ENCODE measurements at regions not wholly inside any gene's neighbourhood (a gene's known extent, or its start where the extent isn't known, plus 50 kb on each side); places are given as distances from the start of the nearest gene placed in this dataset.

DNA sequence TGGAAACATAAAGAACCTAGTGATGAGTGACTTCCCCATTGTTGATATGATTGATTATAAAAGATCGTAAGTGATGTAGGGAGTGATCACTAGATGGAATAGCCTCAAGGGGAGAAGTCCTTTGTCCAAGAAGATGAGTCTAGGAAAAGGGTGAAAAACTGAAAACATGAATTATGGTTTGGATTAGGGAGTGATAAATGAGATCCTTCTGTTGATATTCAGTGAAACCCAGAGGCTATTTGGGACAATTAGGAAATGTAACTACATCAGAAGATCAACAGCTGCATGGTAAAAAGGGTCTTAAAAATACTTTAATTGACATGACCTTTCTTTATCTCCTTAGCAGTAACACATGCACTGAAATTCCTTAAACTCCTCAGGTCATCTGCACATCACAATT, 124.0 kb upstream of the UNC5C start:
- Histone ChIP-seq H3K9ac (ENCODE audit: low read length) (no peak overlapping the region), H3K27me3 (ENCODE audit: control insufficient read depth, insufficient read depth, low read length) (no peaks in the 10 kb centered on the region), H3K27ac (ENCODE audit: low read depth, low read length) (no peak overlapping the region), H3K4me3 (ENCODE audit: low read depth, low read length) (no peak overlapping the region), H3K9me3 (ENCODE audit: control insufficient read depth, insufficient read depth, low read depth, low read length) (no peaks in the 10 kb centered on the region), H3K4me1 (ENCODE audit: control insufficient read depth, insufficient read depth, low read length) (no peaks in the 10 kb centered on the region), H3K36me3 (ENCODE audit: control insufficient read depth, insufficient read depth, low read length) (no peaks in the 10 kb centered on the region)

- Histone ChIP-seq H3K4me1 (ENCODE audit: control insufficient read depth, insufficient read depth, low read length) (no peaks in the 10 kb centered on the region), H3K27ac (ENCODE audit: low read depth, low read length) (no peak overlapping the region), H3K27me3 (ENCODE audit: control insufficient read depth, insufficient read depth, low read length) (no peaks in the 10 kb centered on the region), H3K36me3 (ENCODE audit: control insufficient read depth, insufficient read depth, low read length) (no peaks in the 10 kb centered on the region), H3K9me3 (ENCODE audit: control insufficient read depth, insufficient read depth, low read depth, low read length) (peaks cover 12% of the 10 kb centered on the region), H3K9ac (ENCODE audit: low read length) (no peak overlapping the region), H3K4me3 (ENCODE audit: low read depth, low read length) (no peak overlapping the region)
These were observed 111.9 kb upstream of the UNC5C start for GRCh38 chr4:95660719-95661118.

DNA sequence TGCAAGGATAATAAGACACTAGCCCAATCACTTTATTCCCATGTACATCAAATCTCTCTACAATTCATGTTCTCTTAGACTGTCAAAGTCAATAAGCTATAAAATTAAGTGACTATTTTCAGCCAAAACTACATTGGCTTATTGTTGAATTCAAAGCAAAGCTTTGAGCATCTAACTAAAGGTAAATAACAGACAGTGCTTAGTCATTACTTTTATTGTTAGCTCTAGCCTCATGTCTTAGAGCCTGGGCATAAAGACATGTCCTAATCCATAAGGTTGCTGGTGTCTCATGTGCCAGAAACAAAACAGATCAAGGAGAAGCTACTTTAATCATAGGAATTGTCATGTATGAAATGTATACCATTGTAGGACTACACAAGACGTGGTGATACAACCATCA, 103.1 kb upstream of the UNC5C start:
- Histone ChIP-seq H3K36me3 (ENCODE audit: control insufficient read depth, insufficient read depth, low read length) (no peaks in the 10 kb centered on the region), H3K27ac (ENCODE audit: low read depth, low read length) (no peak overlapping the region), H3K9me3 (ENCODE audit: control insufficient read depth, insufficient read depth, low read depth, low read length) (no peaks in the 10 kb centered on the region), H3K4me3 (ENCODE audit: low read depth, low read length) (no peak overlapping the region), H3K9ac (ENCODE audit: low read length) (no peak overlapping the region), H3K27me3 (ENCODE audit: control insufficient read depth, insufficient read depth, low read length) (no peaks in the 10 kb centered on the region), H3K4me1 (ENCODE audit: control insufficient read depth, insufficient read depth, low read length) (no peaks in the 10 kb centered on the region)

DNA sequence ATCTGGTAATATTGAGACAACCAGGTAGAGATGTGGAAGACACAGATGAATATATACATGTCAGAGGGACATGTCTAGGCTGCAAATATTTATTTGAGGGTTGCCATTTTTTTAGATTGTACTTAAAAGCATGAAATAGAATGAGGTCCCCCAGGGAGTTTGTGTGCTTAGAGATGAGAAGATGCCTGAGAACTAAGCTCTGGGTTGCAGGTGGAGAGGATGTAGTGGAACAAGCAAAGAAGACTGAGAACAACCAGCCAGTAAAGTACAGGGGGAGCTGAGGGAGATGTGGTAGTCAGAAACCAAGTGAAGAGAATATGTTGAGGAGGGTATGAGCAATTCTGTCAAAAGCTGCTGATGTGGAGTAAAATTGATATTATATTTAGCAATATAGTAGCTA, 95.6 kb upstream of the UNC5C start:
- Histone ChIP-seq H3K27me3 (ENCODE audit: control insufficient read depth, insufficient read depth, low read length) (no peaks in the 10 kb centered on the region), H3K9ac (ENCODE audit: low read length) (no peak overlapping the region), H3K36me3 (ENCODE audit: control insufficient read depth, insufficient read depth, low read length) (no peaks in the 10 kb centered on the region), H3K4me1 (ENCODE audit: control insufficient read depth, insufficient read depth, low read length) (peaks cover 7% of the 10 kb centered on the region), H3K4me3 (ENCODE audit: low read depth, low read length) (no peak overlapping the region), H3K9me3 (ENCODE audit: control insufficient read depth, insufficient read depth, low read depth, low read length) (no peaks in the 10 kb centered on the region), H3K27ac (ENCODE audit: low read depth, low read length) (no peak overlapping the region)

DNA sequence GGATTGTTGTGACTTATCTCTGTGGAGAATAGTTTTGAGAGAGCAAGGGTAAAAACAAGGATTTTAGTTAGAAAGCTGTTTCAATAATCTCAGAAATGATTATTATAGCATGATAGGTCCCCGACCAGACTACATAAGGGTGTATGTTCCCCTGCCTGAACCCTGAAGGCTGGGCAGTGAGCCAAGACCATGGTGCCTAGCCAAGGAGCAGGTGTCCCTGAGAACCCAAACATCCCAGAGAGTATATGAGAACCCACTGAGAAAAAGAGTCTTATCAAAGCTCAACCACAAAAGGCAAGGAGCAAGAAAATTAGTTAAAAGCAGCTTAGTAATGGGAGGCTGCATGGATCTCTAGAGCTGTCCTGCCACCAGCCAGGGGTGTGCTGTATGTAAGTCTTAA, 94.9 kb upstream of the UNC5C start:
- Histone ChIP-seq H3K9me3 (ENCODE audit: control insufficient read depth, insufficient read depth, low read depth, low read length) (no peaks in the 10 kb centered on the region), H3K36me3 (ENCODE audit: control insufficient read depth, insufficient read depth, low read length) (no peaks in the 10 kb centered on the region), H3K27ac (ENCODE audit: low read depth, low read length) (no peak overlapping the region), H3K4me3 (ENCODE audit: low read depth, low read length) (no peak overlapping the region), H3K4me1 (ENCODE audit: control insufficient read depth, insufficient read depth, low read length) (peaks cover 7% of the 10 kb centered on the region), H3K27me3 (ENCODE audit: control insufficient read depth, insufficient read depth, low read length) (no peaks in the 10 kb centered on the region), H3K9ac (ENCODE audit: low read length) (no peak overlapping the region)

DNA sequence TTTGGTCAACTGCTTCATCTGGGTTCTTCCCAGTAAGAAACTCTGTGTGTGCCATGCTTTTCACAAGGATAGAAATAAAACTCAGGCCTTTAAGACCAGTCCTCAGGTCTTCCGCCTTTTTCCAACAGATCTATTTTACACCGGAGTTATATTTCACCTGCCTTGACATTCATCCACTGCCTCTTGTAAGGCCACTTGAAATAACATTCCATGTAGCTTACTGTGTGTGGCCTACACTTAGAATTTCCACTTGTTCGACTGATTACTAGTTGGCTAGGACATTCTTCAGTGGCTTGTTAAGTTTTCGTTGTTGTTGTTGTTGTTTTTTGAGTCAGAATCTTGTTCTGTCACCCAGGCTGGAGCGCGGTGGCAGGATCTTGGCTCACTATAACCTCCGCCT, 92.8 kb upstream of the UNC5C start:
- Histone ChIP-seq H3K36me3 (ENCODE audit: control insufficient read depth, insufficient read depth, low read length) (no peaks in the 10 kb centered on the region), H3K9me3 (ENCODE audit: control insufficient read depth, insufficient read depth, low read depth, low read length) (no peaks in the 10 kb centered on the region), H3K4me3 (ENCODE audit: low read depth, low read length) (no peak overlapping the region), H3K27ac (ENCODE audit: low read depth, low read length) (no peak overlapping the region), H3K27me3 (ENCODE audit: control insufficient read depth, insufficient read depth, low read length) (no peaks in the 10 kb centered on the region), H3K4me1 (ENCODE audit: control insufficient read depth, insufficient read depth, low read length) (peaks cover 7% of the 10 kb centered on the region), H3K9ac (ENCODE audit: low read length) (no peak overlapping the region)

DNA sequence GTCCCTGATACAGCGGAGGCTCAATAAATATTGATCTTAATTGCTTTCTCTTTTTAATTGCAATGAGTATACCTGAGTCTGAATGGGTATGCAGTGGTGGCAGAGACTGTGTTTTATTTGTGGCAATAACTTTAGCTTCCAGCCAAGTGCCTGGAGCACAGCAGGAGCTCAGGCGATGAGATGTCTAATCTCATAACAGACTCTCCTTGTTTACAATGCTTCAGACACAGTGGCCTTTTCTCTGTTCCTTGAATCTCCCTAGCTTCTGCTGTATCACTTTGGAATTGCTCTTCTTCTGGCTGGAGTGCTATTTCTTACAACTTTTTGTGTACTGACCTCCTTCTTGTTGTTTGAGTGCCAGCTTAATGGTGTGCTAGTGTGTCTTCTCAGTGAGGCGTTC, 91.5 kb upstream of the UNC5C start:
- Histone ChIP-seq H3K4me3 (ENCODE audit: low read depth, low read length) (no peak overlapping the region), H3K36me3 (ENCODE audit: control insufficient read depth, insufficient read depth, low read length) (no peaks in the 10 kb centered on the region), H3K9me3 (ENCODE audit: control insufficient read depth, insufficient read depth, low read depth, low read length) (no peaks in the 10 kb centered on the region), H3K4me1 (ENCODE audit: control insufficient read depth, insufficient read depth, low read length) (peaks cover 7% of the 10 kb centered on the region), H3K9ac (ENCODE audit: low read length) (no peak overlapping the region), H3K27me3 (ENCODE audit: control insufficient read depth, insufficient read depth, low read length) (no peaks in the 10 kb centered on the region), H3K27ac (ENCODE audit: low read depth, low read length) (no peak overlapping the region)

- no peak overlapping the region for H3K27ac ChIP-seq (ENCODE audit: low read depth, low read length)
- H3K9ac ChIP-seq (ENCODE audit: low read length) = no peak overlapping the region
- H3K4me1 ChIP-seq (ENCODE audit: control insufficient read depth, insufficient read depth, low read length) = peaks cover 7% of the 10 kb centered on the region
- H3K27me3 ChIP-seq (ENCODE audit: control insufficient read depth, insufficient read depth, low read length) = no peaks in the 10 kb centered on the region
- H3K36me3 ChIP-seq (ENCODE audit: control insufficient read depth, insufficient read depth, low read length) = no peaks in the 10 kb centered on the region
- no peak overlapping the region for H3K4me3 ChIP-seq (ENCODE audit: low read depth, low read length)
- H3K9me3 ChIP-seq (ENCODE audit: control insufficient read depth, insufficient read depth, low read depth, low read length) = no peaks in the 10 kb centered on the region
These were observed 90.2 kb upstream of the UNC5C start for GRCh38 chr4:95638920-95639501.

DNA sequence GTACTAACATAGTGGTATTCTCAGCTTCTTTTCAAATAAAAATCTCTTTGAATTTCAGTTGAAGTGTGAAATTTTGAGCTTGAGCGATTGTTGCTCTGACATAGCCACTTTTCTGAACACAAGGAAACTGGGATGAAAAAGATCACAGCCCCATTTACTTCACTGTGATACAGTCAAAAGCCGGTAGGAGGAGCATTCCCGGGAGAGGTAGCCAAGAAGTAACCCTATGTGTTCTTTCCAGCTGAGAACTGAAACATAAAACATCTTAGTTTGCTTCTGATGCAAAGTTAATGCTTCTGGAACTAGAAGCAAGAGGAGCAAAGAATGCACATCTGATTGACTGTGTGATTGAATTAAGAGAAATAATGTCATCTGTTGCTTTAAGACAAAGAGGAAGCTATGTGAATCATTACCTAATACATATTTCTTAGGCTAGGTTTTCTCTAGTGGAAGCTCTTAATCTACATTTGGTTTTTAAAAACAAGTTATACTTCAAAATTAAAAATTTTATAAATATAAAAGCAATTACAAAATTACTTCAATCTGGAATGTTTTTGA, 88.3 kb upstream of the UNC5C start:
- no peak overlapping the region for H3K9ac ChIP-seq (ENCODE audit: low read length)
- no peak overlapping the region for H3K4me3 ChIP-seq (ENCODE audit: low read depth, low read length)
- H3K27ac ChIP-seq (ENCODE audit: low read depth, low read length) = no peak overlapping the region
- H3K27me3 ChIP-seq (ENCODE audit: control insufficient read depth, insufficient read depth, low read length) = no peaks in the 10 kb centered on the region
- peaks cover 7% of the 10 kb centered on the region for H3K4me1 ChIP-seq (ENCODE audit: control insufficient read depth, insufficient read depth, low read length)
- H3K36me3 ChIP-seq (ENCODE audit: control insufficient read depth, insufficient read depth, low read length) = no peaks in the 10 kb centered on the region
- H3K9me3 ChIP-seq (ENCODE audit: control insufficient read depth, insufficient read depth, low read depth, low read length) = no peaks in the 10 kb centered on the region

DNA sequence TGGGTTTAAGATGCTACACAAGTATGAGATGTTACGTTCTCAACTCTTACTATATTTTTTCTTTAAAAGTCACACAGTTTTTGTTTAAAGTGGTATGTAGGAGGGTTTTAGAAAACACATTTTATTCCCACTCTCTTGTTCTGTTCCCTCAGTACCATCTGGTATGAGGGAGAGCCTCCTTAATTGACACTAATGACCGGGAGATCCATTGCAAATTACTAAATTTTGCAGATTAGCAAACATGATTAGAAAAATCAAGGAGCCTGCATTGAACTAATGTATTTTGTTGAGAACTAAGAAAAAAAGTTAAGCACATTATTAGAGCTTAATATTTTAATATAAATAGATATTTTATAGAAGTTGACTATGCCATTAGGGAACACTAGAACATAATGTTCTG, 87.3 kb upstream of the UNC5C start:
- Histone ChIP-seq H3K36me3 (ENCODE audit: control insufficient read depth, insufficient read depth, low read length) (no peaks in the 10 kb centered on the region), H3K4me1 (ENCODE audit: control insufficient read depth, insufficient read depth, low read length) (peaks cover 6% of the 10 kb centered on the region), H3K9ac (ENCODE audit: low read length) (no peak overlapping the region)

DNA sequence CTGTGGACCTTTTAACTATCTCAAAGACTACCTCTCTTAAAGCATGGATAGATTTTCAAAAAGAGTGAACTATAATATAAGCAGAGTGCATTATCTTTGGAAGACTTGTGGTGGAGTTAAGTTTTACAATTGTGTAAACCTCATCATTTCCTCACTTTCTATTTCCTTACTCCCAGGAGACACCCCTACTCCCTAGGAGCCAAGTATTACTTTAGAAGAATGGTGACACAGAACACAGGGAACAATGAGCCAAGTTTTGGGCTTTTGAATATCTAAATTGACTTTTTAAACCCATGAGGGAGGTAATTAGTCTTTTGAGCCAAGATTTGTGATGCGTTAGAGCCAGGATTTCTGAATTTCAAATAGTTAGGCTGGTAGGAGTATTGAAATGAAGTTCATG, 78.9 kb upstream of the UNC5C start:
- no peaks in the 10 kb centered on the region; the same call in 1 of the 2 replicates for H3K4me1 ChIP-seq (ENCODE audit: control insufficient read depth, insufficient read depth, low read length)
- no peak overlapping the region for H3K4me3 ChIP-seq (ENCODE audit: low read depth, low read length)
- H3K27me3 ChIP-seq (ENCODE audit: control insufficient read depth, insufficient read depth, low read length) = no peaks in the 10 kb centered on the region
- no peak overlapping the region for H3K9ac ChIP-seq (ENCODE audit: low read length)
- no peaks in the 10 kb centered on the region for H3K9me3 ChIP-seq (ENCODE audit: control insufficient read depth, insufficient read depth, low read depth, low read length)
- no peaks in the 10 kb centered on the region for H3K36me3 ChIP-seq (ENCODE audit: control insufficient read depth, insufficient read depth, low read length)
- H3K27ac ChIP-seq (ENCODE audit: low read depth, low read length) = no peak overlapping the region

More for the DNA sequence above, 87.3 kb upstream of the UNC5C start:
- Histone ChIP-seq H3K9me3 (ENCODE audit: control insufficient read depth, insufficient read depth, low read depth, low read length) (no peaks in the 10 kb centered on the region), H3K4me3 (ENCODE audit: low read depth, low read length) (no peak overlapping the region), H3K27ac (ENCODE audit: low read depth, low read length) (no peak overlapping the region), H3K27me3 (ENCODE audit: control insufficient read depth, insufficient read depth, low read length) (no peaks in the 10 kb centered on the region)

Measured in HUES6 (cell line).